Transverse colon (tissue), 4 donors: ENCODE measurements at regions not wholly inside any gene's neighbourhood (a gene's known extent, or its start where the extent isn't known, plus 50 kb on each side); places are given as distances from the start of the nearest gene placed in this dataset.
A peak's percentile ranks its signal among the peaks of the same experiment; 100 is the strongest.

Experiments used
- DNase-seq: peaks from one replicate; pipeline ENCODE4 v3.0.0-alpha.2; 2019
- H3K27ac ChIP-seq, 4 donors: fragments of 200-600 bp; sonication (generic); 2 replicates each; pipeline ENCODE4 v1.5.1; 2016 to 2018; ENCODE audit warnings: inconsistent platforms in 4 of 4
- H3K27me3 ChIP-seq: fragments of 200-600 bp; sonication (generic); 2 replicates; pipeline ENCODE4 v1.5.1; 2017; ENCODE audit warnings: inconsistent platforms
- H3K36me3 ChIP-seq, 4 donors: fragments of 200-600 bp; sonication (generic); 2 replicates each; pipeline ENCODE4 v1.5.1; 2017 to 2019; ENCODE audit warnings: inconsistent platforms in 4 of 4
- H3K4me1 ChIP-seq, 4 donors: fragments of 200-600 bp; sonication (generic); 2 replicates each; pipeline ENCODE4 v1.5.1; 2017 to 2020; ENCODE audit warnings: inconsistent platforms in 4 of 4
- H3K4me3 ChIP-seq, 4 donors: fragments of 200-600 bp; sonication (generic); 1 replicate in 1 of 4; 2 replicates in 3 of 4; pipeline versions ENCODE4 v1.5.1 to v1.6.1; 2017 to 2019; ENCODE audit warnings: inconsistent platforms in 4 of 4
- H3K9me3 ChIP-seq, 2 donors: fragments of 200-600 bp; sonication (generic); 2 replicates each; pipeline ENCODE4 v1.5.1; 2017 to 2019; ENCODE audit warnings: inconsistent platforms in 2 of 2
- CTCF ChIP-seq, 5 experiments: fragments of 200-600 bp in 3 of 5; fragments of 450-650 bp in 2 of 5; sonication (generic) in 3 of 5; IDR thresholded peaks; 1 replicate in 2 of 5; 2 replicates in 3 of 5; pipeline ENCODE4 v1.5.1; 2016 to 2017; ENCODE audit warnings: antibody characterized with exemption in 5 of 5, inconsistent platforms in 3 of 5, mild to moderate bottlenecking in 2 of 5, moderate library complexity in 1 of 5
- EP300 ChIP-seq: sonication (generic); formaldehyde crosslinking; IDR thresholded peaks from one replicate; pipeline ENCODE4 v1.6.1; 2017; ENCODE audit warnings: antibody characterized with exemption, low read depth
- POLR2A ChIP-seq: fragments of 450-650 bp; IDR thresholded peaks from one replicate; pipeline ENCODE4 v1.6.1; 2016; ENCODE audit warnings: antibody characterized with exemption, mild to moderate bottlenecking, moderate library complexity
- POLR2AphosphoS5 ChIP-seq, 3 donors: sonication (generic); formaldehyde crosslinking; IDR thresholded peaks; one replicate each; pipeline ENCODE4 v1.6.1; 2016; ENCODE audit warnings: antibody characterized with exemption in 3 of 3
- WGBS, 2 donors: methylation state at CpG; one replicate each; pipeline ENCODE4 v1.1.5; 2018; ENCODE audit warnings: low coverage in 1 of 2; 5-methylcytosine and 5-hydroxymethylcytosine counted together
- in situ Hi-C, 4 donors: fragments of 200-750 bp; cut with MboI; loops; one replicate each; pipeline versions ENCODE4 v1.15.0 to v1.15.1; 2017; ENCODE audit warnings: low sequenced_read_pairs in 3 of 4, low pct_ligation_motif_present in 1 of 4, low pct_unique_long_range_greater_than_20kb in 1 of 4
- intact Hi-C: fragments of 100-400 bp; cut with DNase I; formaldehyde crosslinking; loops from one replicate; pipeline ENCODE4 v1.15.1; 2023; ENCODE audit warnings: low total_unique reads

- Histone ChIP-seq H3K27ac (peak overlapping the region in 1 of 4 donors; percentile 84), H3K27me3 (no peaks in the 10 kb centered on the region), H3K4me3 (no peak overlapping the region), H3K9me3 (no peaks in the 10 kb centered on the region), H3K36me3 (no peaks in the 10 kb centered on the region), H3K4me1 (peaks cover 14 to 33% (median 18%) of the 10 kb centered on the region in 4 donors)
- no peak for DNase-seq
- in situ Hi-C loops: no loop called here
- TF ChIP-seq EP300: no peak
- no peak for TF ChIP-seq POLR2AphosphoS5 (IDR thresholded peaks at IDR 0.05)
- WGBS, 2 donors: 84% methylated on average over 4 of the region's 4 CpGs; no CpG with 5 or more reads in 1 of the 2 donors
- intact Hi-C loops: no loop called here
Observed at GRCh38 chr10:78550716-78551115, 517.1 kb downstream of the RPS24 start.

- intact Hi-C loops: no loop called here
- H3K27ac ChIP-seq: peak overlapping the region; percentile 50 to 84 (median 62)
- peaks cover 14 to 33% (median 18%) of the 10 kb centered on the region in 4 donors for H3K4me1 ChIP-seq
- H3K27me3 ChIP-seq: no peaks in the 10 kb centered on the region
- no peaks in the 10 kb centered on the region for H3K9me3 ChIP-seq
- in situ Hi-C loops: no loop called here
- 73 to 100% methylated on average over 1 to 10 of the region's 10 CpGs for WGBS, 2 donors
- no peak for DNase-seq
- no peaks in the 10 kb centered on the region for H3K36me3 ChIP-seq
- no peak overlapping the region for H3K4me3 ChIP-seq
- TF ChIP-seq POLR2AphosphoS5 (IDR thresholded peaks at IDR 0.05) (no peak), CTCF (IDR thresholded peaks at IDR 0.05) (no peak), EP300 (no peak), POLR2A (no peak)
Observed at GRCh38 chr10:78551184-78552005, 517.4 kb upstream of the ZMIZ1 start.

GRCh38 chr10:78552261-78552811, 516.4 kb upstream of the ZMIZ1 start:
- DNase-seq: peak; percentile 48
- Histone ChIP-seq H3K4me1 (peaks cover 14 to 33% (median 18%) of the 10 kb centered on the region in 4 donors), H3K36me3 (no peaks in the 10 kb centered on the region), H3K4me3 (no peak overlapping the region), H3K27me3 (no peaks in the 10 kb centered on the region), H3K9me3 (no peaks in the 10 kb centered on the region), H3K27ac (peak overlapping the region; percentile 50 to 84 (median 62))
- intact Hi-C loops (no loop called here), in situ Hi-C loops (no loop called here)
- 57% methylated on average over 7 of the region's 7 CpGs; no CpG with 5 or more reads in 1 of the 2 donors for WGBS, 2 donors
- TF ChIP-seq EP300 (no peak), CTCF (IDR thresholded peaks at IDR 0.05) (no peak), POLR2A (no peak), POLR2AphosphoS5 (IDR thresholded peaks at IDR 0.05) (peak in 2 of 3 donors; percentile 29 to 30)

- intact Hi-C loops: no loop called here
- Histone ChIP-seq H3K4me1 (peaks cover 14 to 33% (median 18%) of the 10 kb centered on the region in 4 donors), H3K27me3 (no peaks in the 10 kb centered on the region), H3K9me3 (no peaks in the 10 kb centered on the region), H3K4me3 (no peak overlapping the region), H3K27ac (no peak overlapping the region), H3K36me3 (no peaks in the 10 kb centered on the region)
- DNase-seq: no peak
- TF ChIP-seq EP300 (no peak), CTCF (IDR thresholded peaks at IDR 0.05) (no peak), POLR2A (no peak), POLR2AphosphoS5 (IDR thresholded peaks at IDR 0.05) (no peak)
- in situ Hi-C loops: no loop called here
- 72 to 75% methylated on average over 3 of the region's 3 CpGs for WGBS, 2 donors
Observed at GRCh38 chr10:78553792-78554191, 515.0 kb upstream of the ZMIZ1 start.
